NB4 (cell line): ENCODE measurements at regions not wholly inside any gene's neighbourhood (a gene's known extent, or its start where the extent isn't known, plus 50 kb on each side); places are given as distances from the start of the nearest gene placed in this dataset.

ENCODE experiments used
- DNase-seq: peaks from one replicate; pipeline ENCODE4 v3.0.0; 2010; ENCODE audit warnings: low read depth
- H3K4me3 ChIP-seq: one replicate; pipeline ENCODE4 v1.5.1; 2011; ENCODE audit warnings: mild to moderate bottlenecking, low read depth, low read length, moderate library complexity
- CTCF ChIP-seq: IDR thresholded peaks from one replicate; pipeline ENCODE4 v1.5.1; 2012; ENCODE audit warnings: low read depth, low read length
- MYC ChIP-seq: IDR thresholded peaks from 2 replicates; pipeline ENCODE4 v1.6.1; 2011; ENCODE audit warnings: low read depth, low read length
- POLR2A ChIP-seq: IDR thresholded peaks from 2 replicates; pipeline ENCODE4 v1.6.1; 2011; ENCODE audit warnings: mild to moderate bottlenecking; ENCODE audit not compliant: insufficient read length; ENCODE audit errors: extremely low read depth
- TF ChIP-seq, protein P1 (sequence below): IDR thresholded peaks from 2 replicates; pipeline ENCODE4 v1.6.1; 2011; ENCODE audit warnings: low read depth, low read length

DNA sequence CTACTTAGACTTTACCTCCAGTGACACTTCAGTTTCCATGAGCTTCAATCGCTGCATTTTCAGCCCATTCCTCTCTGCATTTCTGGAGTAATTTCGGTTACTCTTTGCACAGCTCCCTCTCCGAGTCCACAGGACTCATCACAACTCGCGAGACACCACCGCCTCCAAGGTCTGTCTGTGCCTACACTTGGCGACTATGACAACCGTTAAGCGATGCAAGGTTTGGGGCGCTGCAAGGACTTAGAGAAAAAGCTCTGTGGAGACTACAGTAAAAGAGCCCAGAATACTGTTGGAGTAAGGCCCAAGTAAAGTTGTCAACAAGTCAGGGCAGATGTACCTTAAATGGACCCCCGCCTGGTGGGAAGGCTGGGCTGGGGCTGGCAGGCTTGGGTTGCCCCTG is 95.7 kb upstream of the RPS6KA2 start:
- TF ChIP-seq MYC, result no peak
- TF ChIP-seq POLR2A, result no peak
- TF ChIP-seq CTCF, result no peak
- TF ChIP-seq, protein P1, sequence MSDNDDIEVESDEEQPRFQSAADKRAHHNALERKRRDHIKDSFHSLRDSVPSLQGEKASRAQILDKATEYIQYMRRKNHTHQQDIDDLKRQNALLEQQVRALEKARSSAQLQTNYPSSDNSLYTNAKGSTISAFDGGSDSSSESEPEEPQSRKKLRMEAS, result no peak
- no peak for DNase-seq
- no peak overlapping the region for H3K4me3 ChIP-seq

DNA sequence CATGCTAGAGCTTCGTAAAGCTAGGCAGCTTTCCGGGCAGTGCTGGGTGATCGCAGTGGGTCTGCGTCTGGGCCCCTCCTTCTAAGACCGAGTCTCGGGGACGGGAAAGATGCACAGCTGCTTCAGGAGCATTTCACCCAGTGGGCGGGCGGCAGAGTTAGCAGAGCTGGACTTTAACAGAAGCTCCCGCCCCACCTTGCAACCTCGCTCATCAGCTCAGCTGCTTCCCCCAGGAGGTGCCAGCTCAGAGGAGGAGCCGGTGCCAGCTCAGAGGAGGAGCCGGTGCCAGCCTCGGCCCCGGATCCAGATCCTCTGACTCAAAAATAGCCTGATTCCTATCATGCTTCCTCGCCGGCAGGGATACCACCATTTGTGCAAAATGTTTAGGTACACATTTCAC is 94.5 kb upstream of the RPS6KA2 start:
- no peak for TF ChIP-seq MYC
- TF ChIP-seq, protein P1, result no peak
- DNase-seq, result no peak
- no peak overlapping the region for H3K4me3 ChIP-seq

GRCh38 chr6:166720856-166721255 is 93.8 kb upstream of the RPS6KA2 start:
- no peak overlapping the region for H3K4me3 ChIP-seq
- TF ChIP-seq CTCF (no peak), MYC (no peak)
- DNase-seq, result no peak

- H3K4me3 ChIP-seq, result no peak overlapping the region
- no peak for TF ChIP-seq MYC
Observed at GRCh38 chr6:166719019-166719418, 92.0 kb upstream of the RPS6KA2 start.

GRCh38 chr6:166718516-166718915 is 91.5 kb upstream of the RPS6KA2 start:
- no peak for DNase-seq
- H3K4me3 ChIP-seq, result no peak overlapping the region
- TF ChIP-seq MYC (no peak), POLR2A (no peak), CTCF (no peak)
- TF ChIP-seq, protein P1, result no peak

More at GRCh38 chr6:166719019-166719418, 92.0 kb upstream of the RPS6KA2 start:
- no peak for DNase-seq

DNA sequence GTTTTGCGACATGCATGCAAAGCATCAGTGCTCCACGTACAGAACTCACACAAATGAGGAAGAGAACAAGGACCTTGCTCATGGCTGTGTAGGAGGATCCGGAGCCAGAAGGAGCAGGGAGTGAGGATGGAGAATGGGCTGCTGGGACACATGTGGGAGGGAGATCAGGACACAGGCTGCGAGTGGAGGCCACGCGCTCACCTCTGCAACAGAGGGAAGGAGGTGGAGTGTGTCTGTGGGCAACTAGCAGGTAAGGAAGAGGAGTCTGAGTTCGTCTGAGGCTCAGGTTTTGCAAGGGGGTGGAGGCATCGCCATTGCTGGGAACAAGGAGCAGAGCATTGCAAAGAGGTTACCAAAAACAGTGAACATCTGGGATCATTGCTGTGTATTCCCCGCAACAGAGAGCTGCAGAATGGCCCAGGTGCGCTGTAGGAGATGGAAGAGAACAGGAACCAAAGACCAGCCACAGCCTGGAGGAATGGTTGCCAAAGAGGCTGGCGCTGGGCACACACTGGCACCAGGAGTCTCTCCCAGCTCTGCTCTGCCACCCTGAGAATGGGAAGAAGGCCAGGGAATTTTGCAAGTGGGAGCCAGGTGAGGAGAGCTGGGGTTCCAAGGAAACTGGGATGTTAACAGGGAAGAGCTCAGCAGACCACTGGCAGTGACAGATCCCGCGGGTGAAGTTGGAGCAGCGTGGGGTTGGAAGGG is 90.0 kb upstream of the RPS6KA2 start:
- no peak overlapping the region for H3K4me3 ChIP-seq
- TF ChIP-seq MYC (no peak), POLR2A (no peak), CTCF (no peak)
- TF ChIP-seq, protein P1, result no peak
- peak; percentile 14 for DNase-seq

- DNase-seq, result no peak
- H3K4me3 ChIP-seq, result no peak overlapping the region
- TF ChIP-seq, protein P1, result no peak
- no peak for TF ChIP-seq MYC
- TF ChIP-seq CTCF, result no peak
- no peak for TF ChIP-seq POLR2A
Observed at GRCh38 chr6:166715992-166716391, 88.9 kb upstream of the RPS6KA2 start.
